ENCODE measurements at regions not wholly inside any gene's neighbourhood (a gene's known extent, or its start where the extent isn't known, plus 50 kb on each side); places are given as distances from the start of the nearest gene placed in this dataset.
"Not testable (repeated sequence)": the region's sequence is repeated elsewhere in the genome, so short reads cannot be mapped to it uniquely, and the experiment has no call there.

GRCh38 chr4:148944839-148945219, 502.6 kb upstream of the NR3C2 start:
- DNase-seq, result no peak

GRCh38 chr4:148944136-148944838, 502.1 kb upstream of the NR3C2 start:
- no peak for DNase-seq

- DNase-seq, result no peak
Measured at GRCh38 chr4:148934926-148935578, 492.8 kb upstream of the NR3C2 start.

GRCh38 chr4:148926276-148927260, 484.4 kb upstream of the NR3C2 start:
- DNase-seq, result no peak

GRCh38 chr4:148923881-148924280, 481.7 kb upstream of the NR3C2 start:
- DNase-seq, result no peak

- DNase-seq, result no peak
Measured at GRCh38 chr4:148922497-148922896, 480.3 kb upstream of the NR3C2 start.

- no peak for DNase-seq
Measured at GRCh38 chr4:148914734-148915133, 472.5 kb upstream of the NR3C2 start.

GRCh38 chr4:148914301-148914700, 472.1 kb upstream of the NR3C2 start:
- no peak for DNase-seq

- DNase-seq, result no peak
Measured at GRCh38 chr4:148903388-148903787, 461.2 kb upstream of the NR3C2 start.

GRCh38 chr4:148901075-148901705, 459.0 kb upstream of the NR3C2 start:
- DNase-seq, result no peak

GRCh38 chr4:148898139-148898538, 455.9 kb upstream of the NR3C2 start:
- DNase-seq, result not testable (repeated sequence)

GRCh38 chr4:148893095-148893494, 450.9 kb upstream of the NR3C2 start:
- DNase-seq, result no peak

- no peak for DNase-seq
Measured at GRCh38 chr4:148883891-148884290, 441.7 kb upstream of the NR3C2 start.

- no peak for DNase-seq
Measured at GRCh38 chr4:148883435-148883834, 441.2 kb upstream of the NR3C2 start.

GRCh38 chr4:148881860-148882643, 439.8 kb upstream of the NR3C2 start:
- no peak for DNase-seq

GRCh38 chr4:148874331-148874730, 432.1 kb upstream of the NR3C2 start:
- no peak for DNase-seq

GRCh38 chr4:148868191-148868590, 426.0 kb upstream of the NR3C2 start:
- DNase-seq, result no peak

- no peak for DNase-seq
Measured at GRCh38 chr4:148866666-148867065, 424.5 kb upstream of the NR3C2 start.

GRCh38 chr4:148857973-148858534, 415.8 kb upstream of the NR3C2 start:
- no peak for DNase-seq

GRCh38 chr4:148857239-148857972, 415.2 kb upstream of the NR3C2 start:
- DNase-seq, result no peak

- no peak for DNase-seq
Measured at GRCh38 chr4:148854203-148854602, 412.0 kb upstream of the NR3C2 start.
